GM12891 (cell line): ENCODE measurements at regions not wholly inside any gene's neighbourhood (a gene's known extent, or its start where the extent isn't known, plus 50 kb on each side); places are given as distances from the start of the nearest gene placed in this dataset.
"Not testable (repeated sequence)": the region's sequence is repeated elsewhere in the genome, so short reads cannot be mapped to it uniquely, and the experiment has no call there.

ENCODE experiments used
- DNase-seq: peaks from one replicate; pipeline ENCODE4 v3.0.0; 2011; ENCODE audit warnings: low spot score; ENCODE audit not compliant: insufficient read length
- FAIRE-seq: peaks from 2 replicates; lab custom pipeline; 2011; peaks lifted over from hg19 to GRCh38; lab: Jason Lieb, UNC
- PAX5 ChIP-seq: IDR thresholded peaks from 2 replicates; pipeline ENCODE4 v1.6.1; 2011; ENCODE audit warnings: low read length, moderate library complexity, mild to moderate bottlenecking; ENCODE audit not compliant: insufficient read depth, severe bottlenecking
- POLR2A ChIP-seq: IDR thresholded peaks from 2 replicates; pipeline ENCODE4 v1.6.1; 2011; ENCODE audit warnings: low read depth, low read length, control low read depth
- POLR2AphosphoS5 ChIP-seq: IDR thresholded peaks from 2 replicates; pipeline ENCODE4 v1.6.1; 2011; ENCODE audit warnings: low read depth, low read length, control low read depth
- POU2F2 ChIP-seq: IDR thresholded peaks from 2 replicates; pipeline ENCODE4 v1.6.1; 2011; ENCODE audit warnings: low read depth, mild to moderate bottlenecking, control low read depth, low read length, moderate library complexity
- SPI1 ChIP-seq: IDR thresholded peaks from 2 replicates; pipeline ENCODE4 v1.6.1; 2011; ENCODE audit warnings: low read depth, low read length, control low read depth
- TAF1 ChIP-seq: IDR thresholded peaks from 2 replicates; pipeline ENCODE4 v1.6.1; 2011; ENCODE audit warnings: low read depth, low read length, control low read depth

- FAIRE-seq, DNase-seq: not testable (repeated sequence)
Observed at GRCh38 chr21:32823296-32823695, 51.7 kb upstream of the PAXBP1 start.

- no peak for DNase-seq
- FAIRE-seq = no peak
- TF ChIP-seq POLR2AphosphoS5 (no peak), SPI1 (no peak), POLR2A (no peak), PAX5 (no peak), TAF1 (no peak), POU2F2 (no peak)
Observed at GRCh38 chr21:32824950-32825349, 53.4 kb upstream of the PAXBP1 start.

GRCh38 chr21:32826329-32827167, 55.0 kb upstream of the PAXBP1 start:
- no peak for TF ChIP-seq PAX5
- no peak for TF ChIP-seq TAF1
- TF ChIP-seq POLR2A = no peak
- no peak for TF ChIP-seq POLR2AphosphoS5
- no peak for TF ChIP-seq SPI1
- TF ChIP-seq POU2F2 = no peak
- FAIRE-seq (peak; percentile 92), DNase-seq (peak; percentile 30)

GRCh38 chr21:32828908-32829307, 57.4 kb upstream of the PAXBP1 start:
- FAIRE-seq (no peak), DNase-seq (no peak)
- TF ChIP-seq SPI1 (no peak), PAX5 (no peak), POLR2A (no peak), POU2F2 (no peak), POLR2AphosphoS5 (no peak), TAF1 (no peak)

GRCh38 chr21:32829504-32829903, 57.9 kb upstream of the PAXBP1 start:
- DNase-seq (no peak), FAIRE-seq (no peak)
- TF ChIP-seq POLR2AphosphoS5 (no peak), SPI1 (no peak), POU2F2 (no peak), TAF1 (no peak), POLR2A (no peak), PAX5 (no peak)

GRCh38 chr21:32831779-32832178, 60.2 kb upstream of the PAXBP1 start:
- FAIRE-seq, DNase-seq: not testable (repeated sequence)

GRCh38 chr21:32834211-32834915, 62.8 kb upstream of the PAXBP1 start:
- DNase-seq (no peak), FAIRE-seq (no peak)
- TF ChIP-seq SPI1 (no peak), POU2F2 (no peak), PAX5 (no peak), TAF1 (no peak), POLR2AphosphoS5 (no peak), POLR2A (no peak)

GRCh38 chr21:32834916-32835235, 63.3 kb upstream of the PAXBP1 start:
- no peak for FAIRE-seq
- DNase-seq = no peak
- TF ChIP-seq TAF1 = no peak
- no peak for TF ChIP-seq POLR2A
- TF ChIP-seq SPI1 = no peak
- TF ChIP-seq POU2F2 = no peak
- no peak for TF ChIP-seq POLR2AphosphoS5
- TF ChIP-seq PAX5 = no peak

- FAIRE-seq (no peak), DNase-seq (no peak)
- no peak for TF ChIP-seq TAF1
- no peak for TF ChIP-seq POU2F2
Observed at GRCh38 chr21:32842146-32842545, 70.6 kb upstream of the PAXBP1 start.

- no peak for TF ChIP-seq PAX5
- no peak for TF ChIP-seq POLR2AphosphoS5
- no peak for TF ChIP-seq POLR2A
- TF ChIP-seq POU2F2 = no peak
- no peak for TF ChIP-seq TAF1
- TF ChIP-seq SPI1 = no peak
- FAIRE-seq (no peak), DNase-seq (no peak)
Observed at GRCh38 chr21:32843561-32843960, 72.0 kb upstream of the PAXBP1 start.
